H1 (cell line): ENCODE measurements at regions not wholly inside any gene's neighbourhood (a gene's known extent, or its start where the extent isn't known, plus 50 kb on each side); places are given as distances from the start of the nearest gene placed in this dataset.

ENCODE experiments used
- CTCF ChIA-PET: fragments of 300-600 bp; sonication (Branson Sonifier 250); formaldehyde crosslinking; loops from one replicate; lab custom pipeline; 2021; ENCODE audit not compliant: partially characterized antibody; lab: Charles Lee
- POLR2A ChIA-PET: fragments of 300-600 bp; sonication (Branson Sonifier 250); formaldehyde crosslinking; loops from one replicate; lab custom pipeline; 2021; ENCODE audit warnings: inconsistent platforms; ENCODE audit not compliant: partially characterized antibody; lab: Charles Lee
- DNase-seq, 2 experiments: peaks; one replicate each; pipeline versions ENCODE4 v3.0.0 to v3.0.0-alpha.2; 2010 to 2022; ENCODE audit warnings: low spot score in 2 of 2, low read depth in 1 of 2, mixed read lengths in 1 of 2
- FAIRE-seq: peaks from 2 replicates; lab custom pipeline; 2011; peaks lifted over from hg19 to GRCh38; lab: Jason Lieb, UNC
- H2AFZ ChIP-seq: 2 replicates; pipeline ENCODE4 v1.8.1; 2012; ENCODE audit warnings: low read length, inconsistent platforms
- H2AK5ac ChIP-seq: 2 replicates; pipeline ENCODE4 v1.6.1; 2013; ENCODE audit warnings: low read depth, low read length
- H2BK120ac ChIP-seq: replicated peaks from 2 replicates; pipeline ENCODE3; 2013; ENCODE audit warnings: low read depth, low read length, inconsistent platforms
- H2BK12ac ChIP-seq: 2 replicates; pipeline ENCODE4 v1.6.1; 2013; ENCODE audit warnings: low read depth, low read length
- H2BK15ac ChIP-seq: 2 replicates; pipeline ENCODE4 v1.6.1; 2013; ENCODE audit warnings: low read length
- H2BK20ac ChIP-seq: 2 replicates; pipeline ENCODE4 v1.6.1; 2013; ENCODE audit warnings: low read length
- H2BK5ac ChIP-seq: 2 replicates; pipeline ENCODE4 v1.6.1; 2013; ENCODE audit warnings: low read depth, low read length
- H3K14ac ChIP-seq: 2 replicates; pipeline ENCODE4 v1.6.1; 2013; ENCODE audit warnings: inconsistent platforms; ENCODE audit not compliant: insufficient read length
- H3K18ac ChIP-seq: 2 replicates; pipeline ENCODE4 v1.6.1; 2013; ENCODE audit warnings: low read length; ENCODE audit errors: extremely low read depth
- H3K23ac ChIP-seq: 2 replicates; pipeline ENCODE4 v1.6.1; 2013; ENCODE audit warnings: inconsistent platforms; ENCODE audit not compliant: insufficient read length
- H3K23me2 ChIP-seq: 2 replicates; pipeline ENCODE4 v1.6.1; 2013; ENCODE audit warnings: low read depth, low read length
- H3K27ac ChIP-seq: 2 replicates; pipeline ENCODE4 v1.6.1; 2011; ENCODE audit warnings: low read depth, low read length, inconsistent platforms
- H3K27me3 ChIP-seq, 4 experiments: replicated peaks in 1 of 4; 1 replicate in 1 of 4; 2 replicates in 3 of 4; pipeline versions ENCODE4 v1.6.1 to v1.8.1; 2011 to 2013; ENCODE audit warnings: low read length in 3 of 4, mild to moderate bottlenecking in 3 of 4, inconsistent platforms in 2 of 4, mixed read lengths in 2 of 4, moderate library complexity in 1 of 4; ENCODE audit not compliant: control insufficient read depth in 3 of 4, insufficient read depth in 3 of 4; ENCODE audit errors: extremely low read depth in 1 of 4
- H3K36me3 ChIP-seq, 4 experiments: 2 replicates each; pipeline versions ENCODE4 v1.6.1 to v1.8.1; 2011 to 2013; ENCODE audit warnings: mild to moderate bottlenecking in 4 of 4, low read length in 3 of 4, moderate library complexity in 2 of 4, control low read depth in 1 of 4, inconsistent platforms in 1 of 4; ENCODE audit not compliant: insufficient read depth in 4 of 4, control insufficient read depth in 2 of 4
- H3K4ac ChIP-seq: replicated peaks from 2 replicates; pipeline ENCODE3; 2013; ENCODE audit warnings: low read length, low read depth, mixed read lengths, inconsistent platforms; ENCODE audit not compliant: insufficient read length
- H3K4me1 ChIP-seq, 4 experiments: replicated peaks in 1 of 4; 1 replicate in 1 of 4; 2 replicates in 3 of 4; pipeline versions ENCODE4 v1.6.1 to v1.8.1; 2011 to 2013; ENCODE audit warnings: low read length in 3 of 4, inconsistent platforms in 2 of 4, mixed read lengths in 1 of 4; ENCODE audit not compliant: insufficient read depth in 4 of 4, control insufficient read depth in 3 of 4
- H3K4me2 ChIP-seq, 2 experiments: 2 replicates each; pipeline versions ENCODE4 v1.6.1 to v1.8.1; 2011 to 2013; ENCODE audit warnings: low read depth in 2 of 2, low read length in 2 of 2, control low read depth in 1 of 2, inconsistent platforms in 1 of 2, mild to moderate bottlenecking in 1 of 2; ENCODE audit not compliant: insufficient read depth in 1 of 2
- H3K4me3 ChIP-seq, 4 experiments: fragments of 200-600, 300-600 bp in 1 of 4; sonication (generic), shearing (Covaris generic), sonication (Bioruptor Twin) in 1 of 4; 2 replicates each; pipeline versions ENCODE4 v1.5.1 to v1.8.1; 2011 to 2016; ENCODE audit warnings: low read length in 4 of 4, low read depth in 3 of 4, control low read depth in 2 of 4, inconsistent platforms in 2 of 4, mild to moderate bottlenecking in 2 of 4, mixed read lengths in 1 of 4, moderate library complexity in 1 of 4; ENCODE audit not compliant: insufficient read depth in 2 of 4; ENCODE audit errors: extremely low read depth in 1 of 4
- H3K56ac ChIP-seq: replicated peaks from 2 replicates; pipeline ENCODE3; 2013; ENCODE audit warnings: low read depth, mild to moderate bottlenecking, mixed read lengths, low read length, inconsistent platforms; ENCODE audit not compliant: insufficient read length
- H3K79me1 ChIP-seq: 2 replicates; pipeline ENCODE4 v1.6.1; 2013; ENCODE audit warnings: low read depth, low read length, control low read depth
- H3K79me2 ChIP-seq, 2 experiments: 2 replicates each; pipeline versions ENCODE4 v1.6.1 to v1.8.1; 2012 to 2013; ENCODE audit warnings: low read length in 2 of 2, mild to moderate bottlenecking in 2 of 2, inconsistent platforms in 1 of 2; ENCODE audit not compliant: insufficient read depth in 2 of 2, control insufficient read depth in 1 of 2
- H3K9ac ChIP-seq, 4 experiments: replicated peaks in 1 of 4; 1 replicate in 1 of 4; 2 replicates in 3 of 4; pipeline versions ENCODE4 v1.6.1 to v1.8.1; 2011 to 2013; ENCODE audit warnings: low read depth in 3 of 4, low read length in 3 of 4, control low read depth in 2 of 4, mild to moderate bottlenecking in 2 of 4, moderate library complexity in 2 of 4, inconsistent platforms in 1 of 4; ENCODE audit errors: extremely low read depth in 1 of 4
- H3K9me3 ChIP-seq, 2 experiments: 2 replicates each; pipeline versions ENCODE4 v1.6.1 to v1.8.1; 2012 to 2013; ENCODE audit warnings: mild to moderate bottlenecking in 2 of 2, moderate library complexity in 2 of 2, control low read depth in 1 of 2, inconsistent platforms in 1 of 2, low read depth in 1 of 2, low read length in 1 of 2, mixed read lengths in 1 of 2; ENCODE audit not compliant: insufficient read depth in 2 of 2
- H4K20me1 ChIP-seq, 2 experiments: replicated peaks in 1 of 2; 2 replicates each; pipeline versions ENCODE3 to v1.8.1; 2011 to 2013; ENCODE audit warnings: inconsistent platforms in 2 of 2, low read length in 2 of 2, mild to moderate bottlenecking in 1 of 2; ENCODE audit not compliant: insufficient read depth in 2 of 2, control insufficient read depth in 1 of 2
- H4K5ac ChIP-seq: 2 replicates; pipeline ENCODE4 v1.6.1; 2013; ENCODE audit warnings: low read length, low read depth, mixed read lengths, inconsistent platforms; ENCODE audit not compliant: insufficient read length
- H4K8ac ChIP-seq: 2 replicates; pipeline ENCODE4 v1.8.0; 2013; ENCODE audit warnings: mild to moderate bottlenecking, moderate library complexity, low read length, inconsistent platforms; ENCODE audit not compliant: insufficient read depth; ENCODE audit errors: extremely low read depth
- H4K91ac ChIP-seq: replicated peaks from 2 replicates; pipeline ENCODE3; 2013; ENCODE audit warnings: low read length, mixed read lengths, inconsistent platforms; ENCODE audit not compliant: insufficient read length
- ATF3 ChIP-seq: IDR thresholded peaks from 2 replicates; pipeline ENCODE4 v1.6.1; 2011; ENCODE audit warnings: low read depth, mild to moderate bottlenecking, low read length; ENCODE audit not compliant: insufficient read depth
- BACH1 ChIP-seq: IDR thresholded peaks from 2 replicates; pipeline ENCODE4 v1.6.1; 2012; ENCODE audit warnings: low read length, improper control_type of control experiment
- BCL11A ChIP-seq, 2 experiments: IDR thresholded peaks; one replicate each; pipeline ENCODE4 v1.6.1; 2011; ENCODE audit warnings: low read depth in 2 of 2, low read length in 2 of 2, mild to moderate bottlenecking in 2 of 2
- CBX5 ChIP-seq: fragments of 300-800, 300-1000 bp; sonication (generic); IDR thresholded peaks from 2 replicates; pipeline ENCODE4 v1.7.1; 2016; ENCODE audit warnings: antibody characterized with exemption, low read length, low read depth
- CHD1 ChIP-seq: IDR thresholded peaks from 2 replicates; pipeline ENCODE4 v1.6.1; 2012; ENCODE audit warnings: low read depth, low read length, improper control_type of control experiment
- CHD2 ChIP-seq: IDR thresholded peaks from 2 replicates; pipeline ENCODE4 v1.6.1; 2012; ENCODE audit warnings: low read length, improper control_type of control experiment
- FOSL1 ChIP-seq: IDR thresholded peaks from 2 replicates; pipeline ENCODE4 v1.6.1; 2011; ENCODE audit warnings: mild to moderate bottlenecking, low read depth, low read length, moderate library complexity; ENCODE audit not compliant: insufficient read depth
- KDM5A ChIP-seq: fragments of 200-600 bp; IDR thresholded peaks from 2 replicates; pipeline ENCODE4 v1.7.1; 2012; ENCODE audit warnings: mild to moderate bottlenecking, low read length, inconsistent platforms, mixed read lengths
- RBBP5 ChIP-seq: IDR thresholded peaks from 2 replicates; pipeline ENCODE4 v1.7.1; 2012; ENCODE audit warnings: low read depth, mild to moderate bottlenecking, inconsistent platforms, low read length, moderate library complexity, borderline replicate concordance
- RFX5 ChIP-seq: IDR thresholded peaks from 2 replicates; pipeline ENCODE4 v1.6.1; 2011; ENCODE audit warnings: low read depth, low read length, improper control_type of control experiment, borderline replicate concordance
- SAP30 ChIP-seq: fragments of 300-600 bp; sonication (generic); IDR thresholded peaks from 2 replicates; pipeline ENCODE4 v1.7.1; 2012; ENCODE audit warnings: low read length, moderate library complexity, mild to moderate bottlenecking, inconsistent platforms; ENCODE audit not compliant: insufficient read depth, insufficient replicate concordance
- SIRT6 ChIP-seq: IDR thresholded peaks from one replicate; pipeline ENCODE4 v1.7.1; 2012; ENCODE audit warnings: low read length, inconsistent platforms
- SUZ12 ChIP-seq: fragments of 200-600 bp; sonication (generic); IDR thresholded peaks from 2 replicates; pipeline ENCODE4 v1.6.1; 2012; ENCODE audit warnings: mild to moderate bottlenecking, inconsistent platforms, low read length, moderate library complexity, mixed read lengths
- YY1 ChIP-seq: IDR thresholded peaks from 2 replicates; pipeline ENCODE4 v1.6.1; 2011; ENCODE audit warnings: low read depth, mild to moderate bottlenecking, low read length
- ZNF274 ChIP-seq: IDR thresholded peaks from 2 replicates; pipeline ENCODE4 v1.7.0; 2012; ENCODE audit warnings: low read length, borderline replicate concordance; ENCODE audit errors: extremely low read depth
- WGBS, 2 experiments: shearing (Covaris generic) in 1 of 2; methylation state at CpG; one replicate each; pipeline versions ENCODE4 v1.1.6 to v1.1.7; 2013 to 2015; ENCODE audit warnings: low lambda C conversion rate in 2 of 2, mixed read lengths in 2 of 2, inconsistent platforms in 1 of 2, low coverage in 1 of 2, missing lambda C conversion rate in 1 of 2; ENCODE audit not compliant: insufficient replicate concordance in 2 of 2, insufficient coverage in 1 of 2, insufficient read length in 1 of 2; ENCODE audit errors: extremely low coverage in 1 of 2, missing lambda C conversion rate in 1 of 2; 5-methylcytosine and 5-hydroxymethylcytosine counted together

- Histone ChIP-seq H3K23me2 (no peaks in the 10 kb centered on the region), H3K23ac (no peak overlapping the region), H2AK5ac (no peak overlapping the region), H3K9ac (no peak overlapping the region), H4K20me1 (no peaks in the 10 kb centered on the region), H2BK120ac (no peak overlapping the region), H2BK12ac (no peak overlapping the region), H3K4me2 (no peak overlapping the region), H3K9me3 (no peaks in the 10 kb centered on the region), H3K56ac (no peak overlapping the region), H4K5ac (no peak overlapping the region), H4K91ac (no peak overlapping the region), H2BK20ac (no peak overlapping the region), H3K4ac (no peak overlapping the region), H3K27ac (no peak overlapping the region), H3K36me3 (no peaks in the 10 kb centered on the region), H2AFZ (no peak overlapping the region), H3K27me3 (no peaks in the 10 kb centered on the region), H2BK5ac (no peak overlapping the region), H2BK15ac (no peak overlapping the region), H3K79me2 (no peaks in the 10 kb centered on the region), H4K8ac (no peak overlapping the region), H3K4me3 (no peak overlapping the region), H3K14ac (no peak overlapping the region), H3K79me1 (no peaks in the 10 kb centered on the region), H3K4me1 (0 out of 7 replicates have a peak, but pooled peaks cover 0 to 5% (median 0%) of the 10 kb centered on the region in 4 experiments), H3K18ac (no peak overlapping the region)
- ChIA-PET CTCF (interaction anchor here (0.8 to 1.4 kb wide), 5 partner anchors 7 to 328 kb away, joined by 3 to 5 read pairs (median 3); no protein-coding TSS in a partner anchor), POLR2A (no interaction called here)
- no peak for DNase-seq
- 75% methylated on average over 2 of the region's 2 CpGs; no CpG with 5 or more reads in 1 of the 2 experiments for WGBS, 2 experiments
- FAIRE-seq: no peak
- TF ChIP-seq SAP30 (no peak), ZNF274 (no peak), RFX5 (no peak), KDM5A (no peak), CHD1 (no peak), YY1 (no peak), CHD2 (no peak), BCL11A (IDR thresholded peaks at IDR 0.05; ENCODE audit: low read depth in 2 of 2, low read length in 2 of 2) (no peak), RBBP5 (no peak), FOSL1 (no peak), BACH1 (no peak), CBX5 (no peak), ATF3 (no peak), SUZ12 (no peak), SIRT6 (no peak)
These were observed 436.8 kb downstream of the MFSD1 start for GRCh38 chr3:159238646-159239045.
